DND-41 (cell line): ENCODE measurements at regions not wholly inside any gene's neighbourhood (a gene's known extent, or its start where the extent isn't known, plus 50 kb on each side); places are given as distances from the start of the nearest gene placed in this dataset.

Experiments
- ATAC-seq: fragments of 200-7000 bp; cut with Tn5 transposase; 3 replicates; pipeline ENCODE4 v1.9.1; 2021; ENCODE audit warnings: low read depth; ENCODE audit not compliant: insufficient read depth
- DNase-seq: peaks from one replicate; pipeline ENCODE4 v3.0.0-alpha.2; 2020
- H2AFZ ChIP-seq: 2 replicates; pipeline ENCODE4 v1.6.0; 2012; ENCODE audit warnings: low read depth, low read length
- H3K27ac ChIP-seq: 2 replicates; pipeline ENCODE4 v1.5.1; 2012; ENCODE audit warnings: low read length, inconsistent platforms
- H3K27me3 ChIP-seq: fragments of 200-600 bp; sonication (generic); 2 replicates; pipeline ENCODE4 v1.6.0; 2012; ENCODE audit warnings: low read length, mild to moderate bottlenecking, inconsistent platforms; ENCODE audit not compliant: insufficient read depth, poor library complexity
- H3K36me3 ChIP-seq: 2 replicates; pipeline ENCODE4 v1.5.1; 2012; ENCODE audit warnings: low read length, inconsistent platforms; ENCODE audit not compliant: insufficient read depth
- H3K4me1 ChIP-seq: 2 replicates; pipeline ENCODE4 v1.5.1; 2012; ENCODE audit warnings: mild to moderate bottlenecking, low read length; ENCODE audit not compliant: insufficient read depth
- H3K4me2 ChIP-seq: 2 replicates; pipeline ENCODE4 v1.6.0; 2012; ENCODE audit warnings: mild to moderate bottlenecking, moderate library complexity, low read length, inconsistent platforms; ENCODE audit not compliant: insufficient read depth
- H3K4me3 ChIP-seq, 2 experiments: fragments of 200-600 bp in 1 of 2; shearing (Covaris generic) in 1 of 2; 2 replicates each; pipeline ENCODE4 v1.5.1; 2012 to 2016; ENCODE audit warnings: inconsistent platforms in 2 of 2, low read length in 2 of 2, mild to moderate bottlenecking in 2 of 2, low read depth in 1 of 2, moderate library complexity in 1 of 2
- H3K79me2 ChIP-seq: 2 replicates; pipeline ENCODE4 v1.6.0; 2012; ENCODE audit warnings: low read length, inconsistent platforms; ENCODE audit not compliant: insufficient read depth
- H3K9ac ChIP-seq: 2 replicates; pipeline ENCODE4 v1.6.0; 2012; ENCODE audit warnings: low read depth, mild to moderate bottlenecking, inconsistent platforms, low read length, moderate library complexity
- H3K9me3 ChIP-seq: 2 replicates; pipeline ENCODE4 v1.5.1; 2012; ENCODE audit warnings: low read length, moderate library complexity, mild to moderate bottlenecking, inconsistent platforms; ENCODE audit not compliant: insufficient read depth, severe bottlenecking
- H4K20me1 ChIP-seq: 2 replicates; pipeline ENCODE4 v1.6.0; 2012; ENCODE audit warnings: low read length; ENCODE audit not compliant: insufficient read depth
- CTCF ChIP-seq: IDR thresholded peaks from 2 replicates; pipeline ENCODE4 v1.5.1; 2012; ENCODE audit warnings: borderline replicate concordance, low read length, moderate library complexity, mild to moderate bottlenecking; ENCODE audit not compliant: poor library complexity, severe bottlenecking; ENCODE audit errors: extremely low read depth
- EZH2 ChIP-seq: IDR thresholded peaks from 3 replicates; pipeline ENCODE4 v1.6.1; 2012; ENCODE audit warnings: borderline replicate concordance, low read depth, mild to moderate bottlenecking, moderate library complexity, low read length, inconsistent platforms; ENCODE audit not compliant: severe bottlenecking

- H2AFZ ChIP-seq, result 0 out of 2 replicates have a peak overlapping the region, but pooled peaks have one; percentile 40
- no peaks in the 10 kb centered on the region for H4K20me1 ChIP-seq
- peak overlapping the region; percentile 62 for H3K27ac ChIP-seq
- TF ChIP-seq EZH2 (no peak), CTCF (peak; percentile 53)
- no peak overlapping the region for H3K9ac ChIP-seq
- H3K4me3 ChIP-seq, result no peak overlapping the region
- no peaks in the 10 kb centered on the region for H3K9me3 ChIP-seq
- peaks cover 40% of the 10 kb centered on the region for H3K4me1 ChIP-seq
- no peaks in the 10 kb centered on the region for H3K79me2 ChIP-seq
- no peaks in the 10 kb centered on the region for H3K36me3 ChIP-seq
- no peaks in the 10 kb centered on the region for H3K27me3 ChIP-seq
- H3K4me2 ChIP-seq, result peak overlapping the region; percentile 1
- peak; percentile 42 for DNase-seq
- 0 out of 3 replicates have a peak, but pooled peaks have one; percentile 25 for ATAC-seq
Observed at GRCh38 chr4:86482306-86483172, 111.6 kb upstream of the PTPN13 start.

- Histone ChIP-seq H3K9ac (no peak overlapping the region), H3K27ac (peak overlapping the region; percentile 62), H3K79me2 (no peaks in the 10 kb centered on the region), H3K9me3 (no peaks in the 10 kb centered on the region), H2AFZ (0 out of 2 replicates have a peak overlapping the region, but pooled peaks have one; percentile 40), H3K4me2 (0 out of 2 replicates have a peak overlapping the region, but pooled peaks have one; percentile 1), H4K20me1 (no peaks in the 10 kb centered on the region), H3K4me3 (no peak overlapping the region), H3K4me1 (peaks cover 40% of the 10 kb centered on the region), H3K27me3 (no peaks in the 10 kb centered on the region), H3K36me3 (no peaks in the 10 kb centered on the region)
- TF ChIP-seq EZH2, result no peak
- no peak for TF ChIP-seq CTCF
- DNase-seq (no peak), ATAC-seq (no peak)
Observed at GRCh38 chr4:86483173-86483490, 111.0 kb upstream of the PTPN13 start.

GRCh38 chr4:86483773-86484172, 110.3 kb upstream of the PTPN13 start:
- H3K79me2 ChIP-seq, result no peaks in the 10 kb centered on the region
- DNase-seq (no peak), ATAC-seq (peak; percentile 6; the same call in 2 of the 3 replicates)
- peak overlapping the region; percentile 81 for H3K27ac ChIP-seq
- peak overlapping the region; percentile 20; the same call in 1 of the 2 replicates for H3K9ac ChIP-seq
- H3K4me1 ChIP-seq, result peaks cover 40% of the 10 kb centered on the region
- no peak overlapping the region for H3K4me3 ChIP-seq
- H3K9me3 ChIP-seq, result no peaks in the 10 kb centered on the region
- TF ChIP-seq CTCF, result no peak
- no peak for TF ChIP-seq EZH2
- H3K4me2 ChIP-seq, result peak overlapping the region; percentile 46
- H3K27me3 ChIP-seq, result no peaks in the 10 kb centered on the region
- no peak overlapping the region for H2AFZ ChIP-seq
- H4K20me1 ChIP-seq, result no peaks in the 10 kb centered on the region
- no peaks in the 10 kb centered on the region for H3K36me3 ChIP-seq
